Neuronal stem cell (in vitro differentiated cells): ENCODE measurements at regions not wholly inside any gene's neighbourhood (a gene's known extent, or its start where the extent isn't known, plus 50 kb on each side); places are given as distances from the start of the nearest gene placed in this dataset.
"Not testable (repeated sequence)": the region's sequence is repeated elsewhere in the genome, so short reads cannot be mapped to it uniquely, and the experiment has no call there.

Source experiments
- DNase-seq: peaks from one replicate; pipeline ENCODE4 v3.0.0-alpha.2; 2013; ENCODE audit warnings: low spot score
- H2AFZ ChIP-seq: one replicate; pipeline ENCODE4 v1.6.1; 2013; ENCODE audit warnings: mild to moderate bottlenecking, low read length, inconsistent platforms
- H2AK5ac ChIP-seq: 2 replicates; pipeline ENCODE4 v1.6.1; 2013; ENCODE audit warnings: low read depth, mild to moderate bottlenecking, inconsistent platforms, low read length, moderate library complexity, mixed read lengths
- H2BK120ac ChIP-seq: 2 replicates; pipeline ENCODE4 v1.6.1; 2013; ENCODE audit warnings: low read depth, mild to moderate bottlenecking, inconsistent platforms, low read length, moderate library complexity, mixed read lengths
- H2BK12ac ChIP-seq: one replicate; pipeline ENCODE4 v1.6.1; 2013; ENCODE audit warnings: low read length, inconsistent platforms
- H2BK15ac ChIP-seq: 2 replicates; pipeline ENCODE4 v1.6.1; 2013; ENCODE audit warnings: mild to moderate bottlenecking, low read length, inconsistent platforms, mixed read lengths
- H2BK5ac ChIP-seq: one replicate; pipeline ENCODE4 v1.6.1; 2013; ENCODE audit warnings: inconsistent platforms, mild to moderate bottlenecking, low read length, moderate library complexity
- H3K14ac ChIP-seq: one replicate; pipeline ENCODE4 v1.6.1; 2013; ENCODE audit warnings: low read length, inconsistent platforms
- H3K18ac ChIP-seq: 2 replicates; pipeline ENCODE4 v1.6.1; 2013; ENCODE audit warnings: low read length, inconsistent platforms
- H3K23ac ChIP-seq: 2 replicates; pipeline ENCODE4 v1.6.1; 2013; ENCODE audit warnings: low read depth, mild to moderate bottlenecking, mixed read lengths, low read length, inconsistent platforms; ENCODE audit not compliant: poor library complexity
- H3K27ac ChIP-seq: replicated peaks from 3 replicates; pipeline ENCODE4 v1.5.1; 2013; ENCODE audit warnings: low read length, inconsistent platforms
- H3K27me3 ChIP-seq, 3 experiments: 2 replicates each; pipeline ENCODE4 v1.6.1; 2013; ENCODE audit warnings: low read length in 3 of 3, mild to moderate bottlenecking in 2 of 3, inconsistent platforms in 1 of 3, low read depth in 1 of 3, mixed read lengths in 1 of 3, moderate library complexity in 1 of 3; ENCODE audit not compliant: control insufficient read depth in 3 of 3, insufficient read depth in 3 of 3
- H3K36me3 ChIP-seq, 2 donors: replicated peaks in 1 of 2; 2 replicates each; pipeline ENCODE4 v1.6.1; 2013; ENCODE audit warnings: low read length in 2 of 2; ENCODE audit not compliant: control insufficient read depth in 2 of 2, insufficient read depth in 2 of 2
- H3K4ac ChIP-seq: 2 replicates; pipeline ENCODE4 v1.6.1; 2013; ENCODE audit warnings: inconsistent platforms, mild to moderate bottlenecking, low read length, moderate library complexity
- H3K4me1 ChIP-seq, 2 donors: 1 replicate in 1 of 2; 2 replicates in 1 of 2; pipeline ENCODE4 v1.6.1; 2013; ENCODE audit warnings: low read length in 2 of 2, low read depth in 1 of 2; ENCODE audit not compliant: control insufficient read depth in 2 of 2, insufficient read depth in 1 of 2
- H3K4me2 ChIP-seq: one replicate; pipeline ENCODE4 v1.6.1; 2013; ENCODE audit warnings: mild to moderate bottlenecking, low read length, inconsistent platforms; ENCODE audit not compliant: insufficient read depth, poor library complexity, severe bottlenecking
- H3K4me3 ChIP-seq, 2 donors: 2 replicates each; pipeline ENCODE4 v1.5.1; 2013; ENCODE audit warnings: low read length in 2 of 2, mild to moderate bottlenecking in 2 of 2, inconsistent platforms in 1 of 2, moderate library complexity in 1 of 2
- H3K79me1 ChIP-seq: one replicate; pipeline ENCODE4 v1.6.1; 2013; ENCODE audit warnings: low read depth, mild to moderate bottlenecking, inconsistent platforms, low read length, moderate library complexity
- H3K9ac ChIP-seq: one replicate; pipeline ENCODE4 v1.6.1; 2013; ENCODE audit warnings: mild to moderate bottlenecking, low read depth, low read length, inconsistent platforms; ENCODE audit not compliant: poor library complexity
- H3K9me3 ChIP-seq, 2 donors: replicated peaks in 1 of 2; 2 replicates each; pipeline versions ENCODE3 to v1.6.1; 2013; ENCODE audit warnings: low read length in 2 of 2, mild to moderate bottlenecking in 2 of 2, inconsistent platforms in 1 of 2, low read depth in 1 of 2, mixed read lengths in 1 of 2, moderate library complexity in 1 of 2; ENCODE audit not compliant: control insufficient read depth in 2 of 2, insufficient read depth in 1 of 2
- H4K8ac ChIP-seq: one replicate; pipeline ENCODE4 v1.6.1; 2013; ENCODE audit warnings: low read depth, mild to moderate bottlenecking, inconsistent platforms, low read length, moderate library complexity
- H4K91ac ChIP-seq: one replicate; pipeline ENCODE4 v1.6.1; 2013; ENCODE audit warnings: low read length, low read depth, mild to moderate bottlenecking, inconsistent platforms; ENCODE audit not compliant: poor library complexity
- WGBS, 2 donors: extraction: QIAGEN DNeasy Blood & Tissue Kit; methylation state at CpG; one replicate each; pipeline ENCODE4 v1.1.7; 2013; ENCODE audit warnings: missing lambda C conversion rate in 2 of 2, mixed read lengths in 1 of 2; ENCODE audit not compliant: insufficient read length in 2 of 2, insufficient replicate concordance in 1 of 2; ENCODE audit errors: extremely low coverage in 2 of 2; 5-methylcytosine and 5-hydroxymethylcytosine counted together

GRCh38 chr5:57358796-57359592 is 123.6 kb downstream of the ACTBL2 start:
- Histone ChIP-seq H2AFZ (no peak overlapping the region), H2BK120ac (no peak overlapping the region), H2BK12ac (no peak overlapping the region), H3K14ac (no peak overlapping the region), H3K4ac (no peak overlapping the region), H4K91ac (no peak overlapping the region), H3K36me3 (no peaks in the 10 kb centered on the region), H2BK5ac (no peak overlapping the region), H3K27ac (no peak overlapping the region), H3K18ac (no peak overlapping the region), H3K4me1 (no peaks in the 10 kb centered on the region), H3K4me3 (no peak overlapping the region), H2BK15ac (no peak overlapping the region), H4K8ac (no peak overlapping the region), H3K27me3 (no peaks in the 10 kb centered on the region), H3K9me3 (peaks cover 0 to 1% of the 10 kb centered on the region in 2 donors), H2AK5ac (no peak overlapping the region), H3K4me2 (no peak overlapping the region), H3K23ac (no peak overlapping the region), H3K79me1 (no peaks in the 10 kb centered on the region), H3K9ac (no peak overlapping the region)
- no peak for DNase-seq
- no CpG with 5 or more reads among the region's 5 CpGs for WGBS, 2 donors

- not testable (repeated sequence) for DNase-seq, H3K4me2 ChIP-seq, H3K4me1 ChIP-seq, H3K4ac ChIP-seq, H2AK5ac ChIP-seq, H2BK5ac ChIP-seq, H2AFZ ChIP-seq, H3K14ac ChIP-seq, H3K36me3 ChIP-seq, H2BK12ac ChIP-seq, H2BK120ac ChIP-seq, H3K9ac ChIP-seq, H3K23ac ChIP-seq, H3K9me3 ChIP-seq, H3K27ac ChIP-seq, H3K4me3 ChIP-seq, H2BK15ac ChIP-seq, H3K79me1 ChIP-seq, H4K8ac ChIP-seq, H3K18ac ChIP-seq, H3K27me3 ChIP-seq, H4K91ac ChIP-seq
- no CpG with 5 or more reads among the region's 16 CpGs for WGBS, 2 donors
Measured at GRCh38 chr5:57356850-57357249, 125.8 kb downstream of the ACTBL2 start.

- WGBS, 2 donors: no CpG with 5 or more reads among the region's 1 CpG
Measured at GRCh38 chr5:57349214-57349613, 133.4 kb downstream of the ACTBL2 start.

GRCh38 chr5:57348376-57349140 is 134.1 kb downstream of the ACTBL2 start:
- Histone ChIP-seq H3K9ac (no peak overlapping the region), H3K18ac (no peak overlapping the region), H3K79me1 (no peaks in the 10 kb centered on the region), H4K8ac (no peak overlapping the region), H3K4ac (no peak overlapping the region), H3K27ac (no peak overlapping the region), H2BK5ac (no peak overlapping the region), H3K14ac (no peak overlapping the region), H2AK5ac (no peak overlapping the region), H2BK15ac (no peak overlapping the region), H3K4me1 (no peaks in the 10 kb centered on the region), H3K27me3 (peaks cover 0 to 8% (median 0%) of the 10 kb centered on the region in 3 experiments), H3K4me3 (no peak overlapping the region), H3K23ac (no peak overlapping the region), H3K36me3 (no peaks in the 10 kb centered on the region), H2BK120ac (no peak overlapping the region), H2AFZ (no peak overlapping the region), H4K91ac (no peak overlapping the region), H3K9me3 (peaks cover 0 to 2% of the 10 kb centered on the region in 2 donors), H2BK12ac (no peak overlapping the region), H3K4me2 (no peak overlapping the region)
- DNase-seq: no peak
- WGBS, 2 donors: no CpG with 5 or more reads among the region's 7 CpGs

More at GRCh38 chr5:57349214-57349613, 133.4 kb downstream of the ACTBL2 start:
- Histone ChIP-seq H3K4ac (no peak overlapping the region), H3K14ac (no peak overlapping the region), H3K4me1 (no peaks in the 10 kb centered on the region), H3K9ac (no peak overlapping the region), H2BK120ac (no peak overlapping the region), H3K4me2 (no peak overlapping the region), H2BK15ac (no peak overlapping the region), H3K4me3 (no peak overlapping the region), H3K27ac (no peak overlapping the region), H3K23ac (no peak overlapping the region), H3K79me1 (no peaks in the 10 kb centered on the region), H2BK12ac (no peak overlapping the region), H3K27me3 (peaks cover 0 to 8% (median 0%) of the 10 kb centered on the region in 3 experiments), H3K9me3 (peaks cover 0 to 2% of the 10 kb centered on the region in 2 donors), H3K36me3 (no peaks in the 10 kb centered on the region), H4K8ac (no peak overlapping the region), H2AK5ac (no peak overlapping the region), H4K91ac (no peak overlapping the region), H2AFZ (no peak overlapping the region), H3K18ac (no peak overlapping the region), H2BK5ac (no peak overlapping the region)
- no peak for DNase-seq
